ENCODE measurements at regions not wholly inside any gene's neighbourhood (a gene's known extent, or its start where the extent isn't known, plus 50 kb on each side); places are given as distances from the start of the nearest gene placed in this dataset.
"Not testable (repeated sequence)": the region's sequence is repeated elsewhere in the genome, so short reads cannot be mapped to it uniquely, and the experiment has no call there.

- Mint-ChIP-seq H3K9me3 (ENCODE audit: low read depth) (peaks cover 15% of the 10 kb centered on the region), H3K4me3 (ENCODE audit: unreplicated experiment) (no peak overlapping the region), H3K27me3 (ENCODE audit: low read depth) (peaks cover 3% of the 10 kb centered on the region), H3K4me1 (ENCODE audit: low read depth) (no peaks in the 10 kb centered on the region), H3K36me3 (ENCODE audit: low read depth) (no peaks in the 10 kb centered on the region), H3K27ac (ENCODE audit: unreplicated experiment) (no peak overlapping the region)
- no peak for DNase-seq (ENCODE audit: low spot score)
- TF ChIP-seq, protein P1, sequence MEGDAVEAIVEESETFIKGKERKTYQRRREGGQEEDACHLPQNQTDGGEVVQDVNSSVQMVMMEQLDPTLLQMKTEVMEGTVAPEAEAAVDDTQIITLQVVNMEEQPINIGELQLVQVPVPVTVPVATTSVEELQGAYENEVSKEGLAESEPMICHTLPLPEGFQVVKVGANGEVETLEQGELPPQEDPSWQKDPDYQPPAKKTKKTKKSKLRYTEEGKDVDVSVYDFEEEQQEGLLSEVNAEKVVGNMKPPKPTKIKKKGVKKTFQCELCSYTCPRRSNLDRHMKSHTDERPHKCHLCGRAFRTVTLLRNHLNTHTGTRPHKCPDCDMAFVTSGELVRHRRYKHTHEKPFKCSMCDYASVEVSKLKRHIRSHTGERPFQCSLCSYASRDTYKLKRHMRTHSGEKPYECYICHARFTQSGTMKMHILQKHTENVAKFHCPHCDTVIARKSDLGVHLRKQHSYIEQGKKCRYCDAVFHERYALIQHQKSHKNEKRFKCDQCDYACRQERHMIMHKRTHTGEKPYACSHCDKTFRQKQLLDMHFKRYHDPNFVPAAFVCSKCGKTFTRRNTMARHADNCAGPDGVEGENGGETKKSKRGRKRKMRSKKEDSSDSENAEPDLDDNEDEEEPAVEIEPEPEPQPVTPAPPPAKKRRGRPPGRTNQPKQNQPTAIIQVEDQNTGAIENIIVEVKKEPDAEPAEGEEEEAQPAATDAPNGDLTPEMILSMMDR (IDR thresholded peaks at IDR 0.05): no peak
Measured at GRCh38 chr1:147409886-147410285, 131.4 kb upstream of the BCL9 start.

GRCh38 chr1:147413110-147413605 lies 128.1 kb upstream of the BCL9 start:
- TF ChIP-seq, protein P1 (IDR thresholded peaks at IDR 0.05): no peak
- no peak for DNase-seq (ENCODE audit: low spot score)
- H3K36me3 Mint-ChIP-seq (ENCODE audit: low read depth): no peaks in the 10 kb centered on the region
- H3K4me1 Mint-ChIP-seq (ENCODE audit: low read depth): no peaks in the 10 kb centered on the region
- peaks cover 6% of the 10 kb centered on the region for H3K27me3 Mint-ChIP-seq (ENCODE audit: low read depth)
- no peak overlapping the region for H3K27ac Mint-ChIP-seq (ENCODE audit: unreplicated experiment)
- no peak overlapping the region for H3K4me3 Mint-ChIP-seq (ENCODE audit: unreplicated experiment)
- H3K9me3 Mint-ChIP-seq (ENCODE audit: low read depth): peaks cover 10% of the 10 kb centered on the region

GRCh38 chr1:147414505-147415163 lies 126.7 kb upstream of the BCL9 start:
- H3K27me3 Mint-ChIP-seq (ENCODE audit: low read depth): peaks cover 6% of the 10 kb centered on the region
- no peak overlapping the region for H3K4me3 Mint-ChIP-seq (ENCODE audit: unreplicated experiment)
- peaks cover 5% of the 10 kb centered on the region for H3K9me3 Mint-ChIP-seq (ENCODE audit: low read depth)
- H3K4me1 Mint-ChIP-seq (ENCODE audit: low read depth): no peaks in the 10 kb centered on the region
- TF ChIP-seq, protein P1 (IDR thresholded peaks at IDR 0.05): no peak
- H3K27ac Mint-ChIP-seq (ENCODE audit: unreplicated experiment): no peak overlapping the region
- no peak for DNase-seq (ENCODE audit: low spot score)
- no peaks in the 10 kb centered on the region for H3K36me3 Mint-ChIP-seq (ENCODE audit: low read depth)

GRCh38 chr1:147417024-147417423 lies 124.3 kb upstream of the BCL9 start:
- Mint-ChIP-seq H3K4me1 (ENCODE audit: low read depth) (no peaks in the 10 kb centered on the region), H3K9me3 (ENCODE audit: low read depth) (no peaks in the 10 kb centered on the region), H3K4me3 (ENCODE audit: unreplicated experiment) (no peak overlapping the region), H3K36me3 (ENCODE audit: low read depth) (no peaks in the 10 kb centered on the region), H3K27me3 (ENCODE audit: low read depth) (peaks cover 6% of the 10 kb centered on the region), H3K27ac (ENCODE audit: unreplicated experiment) (no peak overlapping the region)
- no peak for DNase-seq (ENCODE audit: low spot score)
- TF ChIP-seq, protein P1 (IDR thresholded peaks at IDR 0.05): no peak

DNA sequence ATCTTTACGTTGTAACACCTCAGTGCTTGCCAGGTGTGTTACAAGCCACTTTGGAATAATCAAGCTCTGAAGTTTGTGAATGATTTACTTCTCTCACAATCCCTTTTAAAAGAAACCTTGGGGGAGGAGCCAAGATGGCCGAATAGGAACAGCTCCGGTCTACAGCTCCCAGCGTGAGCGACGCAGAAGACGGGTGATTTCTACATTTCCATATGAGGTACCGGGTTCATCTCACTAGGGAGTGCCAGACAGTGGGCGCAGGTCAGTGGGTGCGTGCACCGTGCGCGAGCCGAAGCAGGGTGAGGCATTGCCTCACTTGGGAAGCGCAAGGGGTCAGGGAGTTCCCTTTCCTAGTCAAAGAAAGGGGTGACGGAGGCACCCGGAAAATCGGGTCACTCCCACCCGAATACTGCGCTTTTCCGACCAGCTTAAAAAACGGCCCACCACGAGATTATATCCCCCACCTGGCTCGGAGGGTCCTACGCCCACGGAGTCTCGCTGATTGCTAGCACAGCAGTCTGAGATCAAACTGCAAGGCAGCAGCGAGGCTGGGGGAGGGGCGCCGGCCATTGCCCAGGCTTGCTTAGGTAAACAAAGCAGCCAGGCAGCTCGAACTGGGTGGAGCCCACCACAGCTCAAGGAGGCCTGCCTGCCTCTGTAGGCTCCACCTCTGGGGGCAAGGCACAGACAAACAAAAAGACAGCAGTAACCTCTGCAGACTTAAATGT lies 118.0 kb upstream of the BCL9 start:
- H3K27ac Mint-ChIP-seq (ENCODE audit: unreplicated experiment): not testable (repeated sequence)

More for the DNA sequence above, 118.0 kb upstream of the BCL9 start:
- not testable (repeated sequence) for H3K9me3 Mint-ChIP-seq (ENCODE audit: low read depth); H3K36me3 Mint-ChIP-seq (ENCODE audit: low read depth); H3K27me3 Mint-ChIP-seq (ENCODE audit: low read depth); H3K4me1 Mint-ChIP-seq (ENCODE audit: low read depth); DNase-seq (ENCODE audit: low spot score); H3K4me3 Mint-ChIP-seq (ENCODE audit: unreplicated experiment)
